IgD-negative memory B cell (primary cell): ENCODE measurements at regions not wholly inside any gene's neighbourhood (a gene's known extent, or its start where the extent isn't known, plus 50 kb on each side); places are given as distances from the start of the nearest gene placed in this dataset.

ENCODE experiments used
- H3K27ac Mint-ChIP-seq, 3 donors: one replicate each; pipeline ENCODE4 v1.8.0; 2020 to 2022; ENCODE audit warnings: mild to moderate bottlenecking in 3 of 3, mixed read lengths in 3 of 3, moderate library complexity in 1 of 3
- H3K27me3 Mint-ChIP-seq: one replicate; pipeline ENCODE4 v1.8.0; 2021; ENCODE audit warnings: mixed read lengths
- H3K36me3 Mint-ChIP-seq: one replicate; pipeline ENCODE4 v1.8.0; 2020; ENCODE audit warnings: mild to moderate bottlenecking, mixed read lengths
- H3K4me1 Mint-ChIP-seq, 3 donors: one replicate each; pipeline ENCODE4 v1.8.0; 2020 to 2022; ENCODE audit warnings: mixed read lengths in 3 of 3, mild to moderate bottlenecking in 1 of 3
- H3K4me3 Mint-ChIP-seq, 4 donors: one replicate each; pipeline ENCODE4 v1.8.0; 2020 to 2022; ENCODE audit warnings: mild to moderate bottlenecking in 4 of 4, mixed read lengths in 4 of 4, moderate library complexity in 3 of 4
- H3K9me3 Mint-ChIP-seq, 3 donors: one replicate each; pipeline ENCODE4 v1.8.0; 2020 to 2021; ENCODE audit warnings: mixed read lengths in 3 of 3, mild to moderate bottlenecking in 1 of 3

GRCh38 chr3:64422192-64422591 lies 196.9 kb upstream of the PRICKLE2 start:
- H3K27ac Mint-ChIP-seq: no peak overlapping the region
- peaks cover 2% of the 10 kb centered on the region for H3K27me3 Mint-ChIP-seq
- no peaks in the 10 kb centered on the region for H3K9me3 Mint-ChIP-seq
- H3K4me3 Mint-ChIP-seq: no peak overlapping the region
- no peaks in the 10 kb centered on the region for H3K4me1 Mint-ChIP-seq
- H3K36me3 Mint-ChIP-seq: no peaks in the 10 kb centered on the region

GRCh38 chr3:64417816-64418215 lies 192.6 kb upstream of the PRICKLE2 start:
- H3K27me3 Mint-ChIP-seq: peaks cover 9% of the 10 kb centered on the region
- H3K9me3 Mint-ChIP-seq: no peaks in the 10 kb centered on the region
- no peak overlapping the region for H3K4me3 Mint-ChIP-seq
- H3K36me3 Mint-ChIP-seq: peaks cover 2% of the 10 kb centered on the region
- H3K4me1 Mint-ChIP-seq: peaks cover 0 to 2% (median 0%) of the 10 kb centered on the region in 3 donors
- H3K27ac Mint-ChIP-seq: no peak overlapping the region

- H3K36me3 Mint-ChIP-seq: peaks cover 2% of the 10 kb centered on the region
- peaks cover 0 to 2% (median 0%) of the 10 kb centered on the region in 3 donors for H3K4me1 Mint-ChIP-seq
- H3K4me3 Mint-ChIP-seq: no peak overlapping the region
- H3K27me3 Mint-ChIP-seq: peaks cover 13% of the 10 kb centered on the region
- H3K9me3 Mint-ChIP-seq: no peaks in the 10 kb centered on the region
- no peak overlapping the region for H3K27ac Mint-ChIP-seq
Measured at GRCh38 chr3:64414043-64414442, 188.8 kb upstream of the PRICKLE2 start.

GRCh38 chr3:64411101-64411500 lies 185.8 kb upstream of the PRICKLE2 start:
- Mint-ChIP-seq H3K36me3 (peaks cover 2% of the 10 kb centered on the region), H3K27me3 (peaks cover 13% of the 10 kb centered on the region), H3K4me3 (no peak overlapping the region), H3K4me1 (peaks cover 0 to 2% (median 0%) of the 10 kb centered on the region in 3 donors), H3K9me3 (peaks cover 0 to 2% (median 0%) of the 10 kb centered on the region in 3 donors), H3K27ac (no peak overlapping the region)

- Mint-ChIP-seq H3K27ac (no peak overlapping the region), H3K4me1 (no peaks in the 10 kb centered on the region), H3K36me3 (no peaks in the 10 kb centered on the region), H3K4me3 (no peak overlapping the region), H3K9me3 (peaks cover 0 to 2% (median 0%) of the 10 kb centered on the region in 3 donors), H3K27me3 (peaks cover 13% of the 10 kb centered on the region)
Measured at GRCh38 chr3:64410226-64410625, 185.0 kb upstream of the PRICKLE2 start.

GRCh38 chr3:64408770-64409169 lies 183.5 kb upstream of the PRICKLE2 start:
- no peak overlapping the region for H3K27ac Mint-ChIP-seq
- no peak overlapping the region for H3K4me3 Mint-ChIP-seq
- no peaks in the 10 kb centered on the region for H3K36me3 Mint-ChIP-seq

GRCh38 chr3:64406271-64406670 lies 181.0 kb upstream of the PRICKLE2 start:
- peaks cover 0 to 2% (median 0%) of the 10 kb centered on the region in 3 donors for H3K9me3 Mint-ChIP-seq
- no peaks in the 10 kb centered on the region for H3K36me3 Mint-ChIP-seq
- no peak overlapping the region for H3K27ac Mint-ChIP-seq
- H3K4me3 Mint-ChIP-seq: no peak overlapping the region
- H3K4me1 Mint-ChIP-seq: no peaks in the 10 kb centered on the region
- no peaks in the 10 kb centered on the region for H3K27me3 Mint-ChIP-seq

More at GRCh38 chr3:64408770-64409169, 183.5 kb upstream of the PRICKLE2 start:
- Mint-ChIP-seq H3K9me3 (peaks cover 0 to 2% (median 0%) of the 10 kb centered on the region in 3 donors), H3K27me3 (peaks cover 10% of the 10 kb centered on the region), H3K4me1 (no peaks in the 10 kb centered on the region)

GRCh38 chr3:64405211-64405835 lies 180.1 kb upstream of the PRICKLE2 start:
- Mint-ChIP-seq H3K27me3 (no peaks in the 10 kb centered on the region), H3K4me1 (no peaks in the 10 kb centered on the region), H3K9me3 (peaks cover 0 to 2% (median 0%) of the 10 kb centered on the region in 3 donors), H3K4me3 (no peak overlapping the region), H3K27ac (no peak overlapping the region), H3K36me3 (no peaks in the 10 kb centered on the region)

GRCh38 chr3:64400706-64401105 lies 175.4 kb upstream of the PRICKLE2 start:
- Mint-ChIP-seq H3K4me3 (no peak overlapping the region), H3K27me3 (no peaks in the 10 kb centered on the region), H3K9me3 (no peaks in the 10 kb centered on the region), H3K36me3 (no peaks in the 10 kb centered on the region), H3K4me1 (peaks cover 0 to under 1% (median 0%) of the 10 kb centered on the region in 3 donors), H3K27ac (no peak overlapping the region)

- no peak overlapping the region for H3K4me3 Mint-ChIP-seq
- no peaks in the 10 kb centered on the region for H3K27me3 Mint-ChIP-seq
- H3K9me3 Mint-ChIP-seq: no peaks in the 10 kb centered on the region
- no peak overlapping the region for H3K27ac Mint-ChIP-seq
- peaks cover 0 to 4% (median 0%) of the 10 kb centered on the region in 3 donors for H3K4me1 Mint-ChIP-seq
- no peaks in the 10 kb centered on the region for H3K36me3 Mint-ChIP-seq
Measured at GRCh38 chr3:64399205-64399800, 174.0 kb upstream of the PRICKLE2 start.

- no peak overlapping the region for H3K4me3 Mint-ChIP-seq
- H3K27ac Mint-ChIP-seq: no peak overlapping the region
- peaks cover 0 to 4% (median 0%) of the 10 kb centered on the region in 3 donors for H3K4me1 Mint-ChIP-seq
- H3K9me3 Mint-ChIP-seq: no peaks in the 10 kb centered on the region
- no peaks in the 10 kb centered on the region for H3K27me3 Mint-ChIP-seq
- no peaks in the 10 kb centered on the region for H3K36me3 Mint-ChIP-seq
Measured at GRCh38 chr3:64398476-64398875, 173.2 kb upstream of the PRICKLE2 start.

GRCh38 chr3:64398006-64398405 lies 172.7 kb upstream of the PRICKLE2 start:
- no peaks in the 10 kb centered on the region for H3K9me3 Mint-ChIP-seq
- no peak overlapping the region for H3K4me3 Mint-ChIP-seq
- no peaks in the 10 kb centered on the region for H3K27me3 Mint-ChIP-seq
- H3K36me3 Mint-ChIP-seq: no peaks in the 10 kb centered on the region
- H3K27ac Mint-ChIP-seq: no peak overlapping the region
- peaks cover 0 to 4% (median 0%) of the 10 kb centered on the region in 3 donors for H3K4me1 Mint-ChIP-seq

GRCh38 chr3:64397573-64397972 lies 172.3 kb upstream of the PRICKLE2 start:
- no peaks in the 10 kb centered on the region for H3K36me3 Mint-ChIP-seq
- H3K4me3 Mint-ChIP-seq: no peak overlapping the region
- H3K4me1 Mint-ChIP-seq: peaks cover 0 to 4% (median 0%) of the 10 kb centered on the region in 3 donors
- H3K27ac Mint-ChIP-seq: no peak overlapping the region
- no peaks in the 10 kb centered on the region for H3K9me3 Mint-ChIP-seq
- H3K27me3 Mint-ChIP-seq: no peaks in the 10 kb centered on the region

- no peak overlapping the region for H3K4me3 Mint-ChIP-seq
- H3K27me3 Mint-ChIP-seq: no peaks in the 10 kb centered on the region
- peaks cover 0 to 4% (median 0%) of the 10 kb centered on the region in 3 donors for H3K4me1 Mint-ChIP-seq
- H3K27ac Mint-ChIP-seq: no peak overlapping the region
- no peaks in the 10 kb centered on the region for H3K36me3 Mint-ChIP-seq
- H3K9me3 Mint-ChIP-seq: no peaks in the 10 kb centered on the region
Measured at GRCh38 chr3:64395490-64395889, 170.2 kb upstream of the PRICKLE2 start.

- peaks cover 0 to 4% (median 0%) of the 10 kb centered on the region in 3 donors for H3K4me1 Mint-ChIP-seq
- no peaks in the 10 kb centered on the region for H3K27me3 Mint-ChIP-seq
- H3K36me3 Mint-ChIP-seq: no peaks in the 10 kb centered on the region
- H3K4me3 Mint-ChIP-seq: no peak overlapping the region
- H3K27ac Mint-ChIP-seq: no peak overlapping the region
- H3K9me3 Mint-ChIP-seq: no peaks in the 10 kb centered on the region
Measured at GRCh38 chr3:64393193-64393592, 167.9 kb upstream of the PRICKLE2 start.

GRCh38 chr3:64392001-64392400 lies 166.7 kb upstream of the PRICKLE2 start:
- Mint-ChIP-seq H3K4me1 (peaks cover 0 to 4% (median 0%) of the 10 kb centered on the region in 3 donors), H3K4me3 (no peak overlapping the region), H3K36me3 (peaks cover 2% of the 10 kb centered on the region), H3K9me3 (no peaks in the 10 kb centered on the region), H3K27ac (no peak overlapping the region), H3K27me3 (no peaks in the 10 kb centered on the region)
